Right kidney (tissue), 1 donor: ENCODE measurements at regions not wholly inside any gene's neighbourhood (a gene's known extent, or its start where the extent isn't known, plus 50 kb on each side); places are given as distances from the start of the nearest gene placed in this dataset.
"Not testable (repeated sequence)": the region's sequence is repeated elsewhere in the genome, so short reads cannot be mapped to it uniquely, and the experiment has no call there.

Experiments
- DNase-seq: peaks from one replicate; pipeline ENCODE4 v3.0.0-alpha.2; 2016

- DNase-seq: no peak
These were observed 338.2 kb upstream of the TNRC6C start for GRCh38 chr17:77620282-77620681.

GRCh38 chr17:77622084-77622483 lies 336.4 kb upstream of the TNRC6C start:
- not testable (repeated sequence) for DNase-seq

GRCh38 chr17:77622647-77623046 lies 335.9 kb upstream of the TNRC6C start:
- DNase-seq: no peak

GRCh38 chr17:77623321-77623720 lies 335.2 kb upstream of the TNRC6C start:
- DNase-seq: not testable (repeated sequence)

GRCh38 chr17:77628035-77628434 lies 330.5 kb upstream of the TNRC6C start:
- no peak for DNase-seq

- not testable (repeated sequence) for DNase-seq
These were observed 329.2 kb upstream of the TNRC6C start for GRCh38 chr17:77629284-77629683.

GRCh38 chr17:77631307-77631706 lies 327.2 kb upstream of the TNRC6C start:
- no peak for DNase-seq

GRCh38 chr17:77632619-77633018 lies 325.9 kb upstream of the TNRC6C start:
- DNase-seq: no peak

GRCh38 chr17:77634710-77635109 lies 323.8 kb upstream of the TNRC6C start:
- no peak for DNase-seq

- no peak for DNase-seq
These were observed 323.3 kb upstream of the TNRC6C start for GRCh38 chr17:77635176-77635575.

GRCh38 chr17:77635785-77636184 lies 322.7 kb upstream of the TNRC6C start:
- not testable (repeated sequence) for DNase-seq

- no peak for DNase-seq
These were observed 321.4 kb upstream of the TNRC6C start for GRCh38 chr17:77636835-77637817.

GRCh38 chr17:77637818-77638575 lies 320.5 kb upstream of the TNRC6C start:
- no peak for DNase-seq

GRCh38 chr17:77640252-77640651 lies 318.3 kb upstream of the TNRC6C start:
- DNase-seq: no peak

- DNase-seq: no peak
These were observed 317.4 kb upstream of the TNRC6C start for GRCh38 chr17:77640916-77641605.

- no peak for DNase-seq
These were observed 316.8 kb upstream of the TNRC6C start for GRCh38 chr17:77641718-77642117.

- DNase-seq: no peak
These were observed 314.1 kb upstream of the TNRC6C start for GRCh38 chr17:77644181-77645071.

GRCh38 chr17:77645072-77646045 lies 313.1 kb upstream of the TNRC6C start:
- DNase-seq: peak; percentile 41

GRCh38 chr17:77646046-77646430 lies 312.5 kb upstream of the TNRC6C start:
- DNase-seq: no peak

- no peak for DNase-seq
These were observed 311.0 kb upstream of the TNRC6C start for GRCh38 chr17:77647531-77647930.
